Activated CD8-positive, alpha-beta memory T cell treated with anti-CD3 and anti-CD28 coated beads for 48 hours (primary cell): ENCODE measurements at regions not wholly inside any gene's neighbourhood (a gene's known extent, or its start where the extent isn't known, plus 50 kb on each side); places are given as distances from the start of the nearest gene placed in this dataset.

Experiments used
- DNase-seq, 3 experiments: peaks; one replicate each; pipeline ENCODE4 v3.0.0-alpha.2; 2020; ENCODE audit warnings: low read depth in 2 of 3, low spot score in 2 of 3

GRCh38 chr1:22218618-22219250, 75.8 kb upstream of the WNT4 start:
- DNase-seq: no peak

- DNase-seq: no peak
Observed at GRCh38 chr1:22221233-22221780, 78.4 kb upstream of the WNT4 start.

GRCh38 chr1:22222723-22223122, 79.8 kb upstream of the WNT4 start:
- DNase-seq: no peak

DNA sequence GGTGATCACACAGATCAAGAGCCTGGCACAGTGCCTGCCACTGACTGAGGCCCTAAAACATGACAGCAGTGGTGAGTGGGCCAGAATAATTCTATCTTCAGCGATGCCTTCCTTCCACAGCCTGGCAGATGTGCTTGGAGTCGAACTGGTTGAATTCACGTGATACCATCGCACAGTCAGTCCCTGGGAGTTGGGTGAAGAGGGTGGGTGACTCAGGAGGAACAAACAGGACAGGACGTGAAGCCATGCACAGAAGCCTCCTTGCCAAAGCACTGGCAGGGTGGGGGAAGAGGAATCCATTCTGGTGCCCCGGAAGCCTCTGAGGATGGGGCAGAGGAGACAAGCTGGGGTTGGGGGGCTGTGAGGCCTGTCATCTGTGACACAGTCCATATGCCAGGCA, 80.3 kb upstream of the WNT4 start:
- no peak for DNase-seq

DNA sequence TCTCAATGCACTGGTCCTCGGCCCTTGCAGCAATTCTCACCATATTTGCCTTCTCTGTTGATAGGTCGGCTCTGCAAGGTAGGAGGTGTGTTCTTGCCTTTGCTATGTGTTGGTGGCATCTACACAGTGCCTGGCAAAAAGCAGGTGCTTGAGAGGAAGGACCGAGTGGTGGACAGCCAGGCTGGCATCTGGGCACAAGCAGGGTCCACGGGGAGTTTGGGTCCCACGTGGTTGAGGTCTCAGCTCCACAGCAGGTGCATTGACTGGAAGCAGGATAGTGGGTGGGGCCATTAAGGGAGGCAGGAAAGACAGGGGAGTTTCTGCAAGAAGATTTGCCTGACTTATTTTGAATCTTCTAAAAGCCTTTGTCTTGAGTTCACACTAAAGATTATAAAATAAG, 81.2 kb upstream of the WNT4 start:
- DNase-seq: no peak

GRCh38 chr1:22224631-22225030, 81.7 kb upstream of the WNT4 start:
- no peak for DNase-seq

DNA sequence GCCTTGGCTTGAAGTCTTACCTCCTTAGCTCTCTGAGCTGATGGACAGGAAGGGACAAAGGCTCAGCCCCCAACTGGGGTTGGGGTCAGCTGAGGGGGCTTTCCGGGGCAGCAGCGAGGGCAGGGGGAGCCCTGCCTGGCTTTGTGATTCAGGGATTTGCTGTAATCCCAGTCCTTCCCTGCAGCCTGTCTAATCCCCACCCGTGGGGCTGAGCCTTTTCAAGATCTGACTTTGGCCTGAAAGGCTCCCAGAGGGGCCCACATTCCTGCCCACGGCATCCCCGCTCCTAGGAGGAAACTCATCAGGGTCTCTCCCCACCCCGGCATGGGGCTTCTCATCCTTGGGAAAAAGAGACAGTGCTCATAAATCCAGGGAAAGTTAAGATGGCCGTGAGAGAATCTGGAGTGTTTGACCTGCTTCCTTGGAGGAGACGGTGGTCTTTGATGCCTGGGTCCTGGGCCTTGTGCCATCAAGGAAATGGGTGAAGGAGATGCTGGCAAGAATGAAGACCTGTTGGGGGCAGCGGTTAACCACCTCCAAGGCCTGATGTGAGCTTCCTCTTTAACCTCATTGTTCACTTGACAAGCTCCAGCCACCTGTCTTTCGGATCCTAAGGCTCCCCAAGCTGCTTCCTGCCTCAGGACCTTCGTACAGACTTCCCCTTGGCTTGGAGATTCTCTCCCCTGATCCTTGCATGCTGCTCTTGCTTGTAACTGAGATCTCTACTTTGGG, 83.1 kb upstream of the WNT4 start:
- no peak for DNase-seq

DNA sequence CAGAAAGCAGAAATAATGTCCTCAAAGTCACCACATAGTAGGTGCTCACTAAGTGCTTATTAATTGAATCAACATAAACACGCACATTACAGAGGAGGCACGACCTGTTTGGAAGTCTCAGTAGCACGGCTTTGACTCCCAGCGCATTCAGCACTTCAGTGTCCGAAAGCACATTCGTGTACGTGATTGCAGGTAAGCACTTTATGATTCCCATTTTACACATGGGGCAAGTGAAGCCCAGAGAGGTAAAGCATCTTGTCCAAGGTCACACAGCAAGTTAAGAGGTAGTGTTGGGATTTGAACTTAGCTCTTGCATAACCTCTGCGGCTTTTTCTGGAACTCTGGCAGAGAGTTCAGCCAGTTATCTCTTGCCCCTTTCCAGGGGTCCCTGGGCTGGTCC, 85.2 kb upstream of the WNT4 start:
- no peak for DNase-seq

DNA sequence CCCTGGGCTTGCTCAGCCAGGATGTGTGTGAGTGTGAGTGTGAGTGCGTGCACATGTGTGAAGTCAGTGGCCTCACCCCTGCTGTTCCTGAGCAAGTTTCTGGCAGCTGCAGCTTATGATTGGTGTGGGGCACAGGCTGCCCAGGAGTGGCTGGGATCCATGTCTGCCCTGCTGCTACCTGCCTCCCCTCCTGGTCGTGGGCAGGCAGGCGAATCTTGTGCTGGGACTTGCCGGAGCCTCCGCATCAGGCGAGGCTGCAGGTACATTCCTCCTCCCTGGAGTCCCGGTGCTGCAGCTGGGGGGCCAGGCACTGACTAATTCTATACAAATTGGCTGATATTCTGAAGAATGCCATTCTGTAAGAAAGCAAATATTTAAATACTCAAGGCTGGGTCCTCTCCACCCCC, 85.6 kb upstream of the WNT4 start:
- DNase-seq: no peak

DNA sequence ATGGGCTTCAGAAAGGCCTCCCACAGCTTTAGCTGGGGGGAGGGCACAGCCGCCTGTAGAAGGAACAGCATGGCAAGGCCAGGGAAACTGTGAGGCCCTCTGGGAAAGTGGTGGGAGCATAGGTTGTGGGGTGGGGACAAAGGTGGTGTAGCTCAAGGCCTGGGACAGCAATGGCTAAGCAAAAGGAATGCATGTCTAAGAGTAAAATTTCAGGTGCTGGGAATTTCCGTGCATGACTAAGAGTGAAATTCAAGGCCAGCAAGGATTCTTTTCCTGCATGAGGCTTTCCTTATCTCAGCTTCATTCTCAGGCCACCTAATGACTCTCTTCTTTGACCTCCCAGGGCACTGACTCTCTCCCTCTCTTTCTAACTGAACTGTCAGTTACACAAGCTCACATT, 86.5 kb upstream of the WNT4 start:
- DNase-seq: no peak

DNA sequence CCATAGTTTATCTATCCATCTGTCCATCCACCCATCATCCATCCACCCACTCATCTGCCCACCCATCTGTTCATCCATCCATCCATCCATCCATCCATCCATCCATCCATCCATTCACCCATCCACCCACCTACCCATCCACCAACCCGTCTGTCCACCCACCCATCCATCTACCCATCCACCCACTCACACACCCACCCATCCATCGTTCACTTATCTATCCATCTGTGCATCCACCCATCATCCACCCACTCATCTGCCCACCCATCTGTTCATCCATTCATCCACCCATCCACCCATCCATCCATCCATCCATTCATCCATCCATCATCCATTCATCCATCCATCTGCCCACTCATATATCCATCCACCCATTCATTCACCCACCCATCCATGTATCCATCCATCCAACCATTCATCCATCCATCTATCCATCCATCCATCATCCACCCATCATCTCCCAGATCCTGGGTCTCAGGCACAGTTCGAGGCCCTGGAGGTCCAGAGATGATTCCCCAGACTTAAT, 88.2 kb upstream of the WNT4 start:
- no peak for DNase-seq

DNA sequence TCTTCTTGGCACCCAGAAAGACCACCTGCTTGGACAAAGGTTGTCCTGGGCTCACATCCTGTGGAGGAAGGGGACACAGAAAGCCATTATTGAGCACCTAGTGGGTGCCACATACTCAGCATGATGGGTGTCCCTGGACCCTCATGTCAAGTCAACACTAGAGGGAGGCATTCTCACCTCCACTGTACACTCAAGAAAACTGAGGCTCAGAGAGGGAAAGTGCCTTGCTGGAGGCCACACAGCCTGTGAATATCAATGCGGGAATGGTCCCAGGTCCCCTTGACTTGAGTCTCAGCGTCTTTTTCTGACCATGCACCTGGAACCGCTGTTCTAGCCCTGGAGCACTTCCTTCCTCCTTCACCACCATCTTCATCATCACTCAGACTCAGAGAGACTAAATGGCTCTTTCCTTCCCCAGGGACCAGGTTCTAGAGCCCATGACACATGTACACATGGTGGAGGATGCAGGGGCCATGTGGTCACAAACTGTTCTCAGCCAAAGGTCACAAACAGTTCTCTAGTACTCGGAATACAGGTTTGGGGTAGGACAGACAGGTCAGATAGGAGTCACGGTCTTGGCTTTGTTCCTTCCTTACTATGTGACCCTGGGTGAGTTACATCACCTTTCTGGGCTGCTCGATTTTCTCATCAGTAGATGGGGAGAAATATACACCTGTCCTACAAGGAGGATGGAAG, 89.2 kb upstream of the WNT4 start:
- no peak for DNase-seq

GRCh38 chr1:22233222-22233621, 90.3 kb upstream of the WNT4 start:
- no peak for DNase-seq

DNA sequence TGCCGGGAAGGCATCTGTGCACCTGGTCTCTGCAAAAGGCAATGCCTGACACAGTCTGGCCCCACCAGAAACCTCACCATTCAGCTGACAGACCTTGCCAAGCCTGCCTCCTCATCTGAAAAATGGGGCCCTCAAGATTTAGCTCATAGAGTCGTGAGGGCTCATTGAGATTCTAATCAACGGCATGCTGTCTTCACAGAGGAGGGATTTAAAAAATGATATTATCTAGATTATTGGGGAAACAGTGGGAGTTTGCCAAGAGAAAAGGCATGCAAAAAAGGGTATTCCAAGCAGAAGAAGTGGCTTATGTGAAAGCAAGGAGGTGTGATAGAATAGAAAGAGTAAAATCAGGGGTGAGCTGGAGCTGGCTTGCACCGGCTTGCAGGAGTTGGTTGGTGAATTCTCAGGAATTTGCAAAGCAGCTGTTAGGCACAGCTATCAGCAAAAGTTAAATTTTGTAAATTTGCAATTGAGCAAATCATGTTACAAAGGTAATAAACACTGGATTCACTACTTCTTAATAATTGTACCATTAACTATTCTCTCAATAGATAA, 91.7 kb upstream of the WNT4 start:
- DNase-seq: no peak

DNA sequence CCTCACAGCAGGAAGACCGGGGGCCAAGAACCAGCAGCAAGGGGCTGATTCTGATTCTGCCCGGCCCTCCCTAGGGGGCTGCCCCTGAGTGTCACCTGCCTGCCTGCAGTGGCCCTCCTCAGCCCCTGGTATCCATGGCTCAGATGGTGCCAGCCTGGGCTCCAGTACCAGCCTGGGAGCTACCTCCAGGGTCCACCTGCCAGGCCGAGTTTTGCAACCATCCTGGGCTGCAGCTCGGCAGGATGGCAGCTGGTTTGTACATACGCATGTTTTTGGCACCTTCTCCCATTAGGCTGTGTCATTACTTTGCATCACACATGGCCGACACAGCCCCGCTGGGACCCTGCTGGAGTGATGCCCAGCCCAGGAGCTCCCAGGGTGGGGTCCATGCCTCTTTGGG, 93.3 kb upstream of the WNT4 start:
- no peak for DNase-seq

- no peak for DNase-seq
Observed at GRCh38 chr1:22236900-22237299, 94.0 kb upstream of the WNT4 start.

DNA sequence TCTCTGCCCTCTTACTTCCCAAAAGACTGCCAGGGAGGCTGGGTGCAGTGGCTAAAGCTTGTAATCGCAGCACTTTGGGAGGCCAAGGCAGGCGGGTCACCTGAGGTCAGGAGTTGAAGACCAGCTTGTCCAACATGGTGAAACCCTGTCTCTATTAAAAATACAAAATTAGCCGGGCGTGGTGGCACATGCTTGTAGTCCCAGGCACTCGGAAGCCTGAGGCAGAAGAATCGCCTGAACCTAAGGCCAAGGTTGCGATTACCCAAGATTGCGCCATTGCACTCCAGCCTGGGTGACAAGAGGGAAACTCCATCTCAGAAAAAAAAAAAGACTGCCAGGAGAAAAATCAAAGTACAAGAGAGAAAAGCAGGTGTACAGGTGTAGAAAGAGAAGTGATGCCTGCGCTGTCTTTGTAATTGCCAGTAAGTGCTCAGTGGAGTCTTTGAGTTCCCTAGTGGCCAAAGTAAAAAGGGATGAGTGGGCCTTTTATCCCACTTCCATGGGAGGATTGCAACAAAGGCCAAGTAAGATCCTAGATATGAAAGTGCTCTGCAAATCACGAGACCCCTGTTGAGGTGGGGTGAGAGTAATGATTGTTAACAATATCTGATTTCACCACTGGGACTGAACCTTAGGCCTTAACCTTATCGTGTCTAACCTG, 94.7 kb upstream of the WNT4 start:
- no peak for DNase-seq

DNA sequence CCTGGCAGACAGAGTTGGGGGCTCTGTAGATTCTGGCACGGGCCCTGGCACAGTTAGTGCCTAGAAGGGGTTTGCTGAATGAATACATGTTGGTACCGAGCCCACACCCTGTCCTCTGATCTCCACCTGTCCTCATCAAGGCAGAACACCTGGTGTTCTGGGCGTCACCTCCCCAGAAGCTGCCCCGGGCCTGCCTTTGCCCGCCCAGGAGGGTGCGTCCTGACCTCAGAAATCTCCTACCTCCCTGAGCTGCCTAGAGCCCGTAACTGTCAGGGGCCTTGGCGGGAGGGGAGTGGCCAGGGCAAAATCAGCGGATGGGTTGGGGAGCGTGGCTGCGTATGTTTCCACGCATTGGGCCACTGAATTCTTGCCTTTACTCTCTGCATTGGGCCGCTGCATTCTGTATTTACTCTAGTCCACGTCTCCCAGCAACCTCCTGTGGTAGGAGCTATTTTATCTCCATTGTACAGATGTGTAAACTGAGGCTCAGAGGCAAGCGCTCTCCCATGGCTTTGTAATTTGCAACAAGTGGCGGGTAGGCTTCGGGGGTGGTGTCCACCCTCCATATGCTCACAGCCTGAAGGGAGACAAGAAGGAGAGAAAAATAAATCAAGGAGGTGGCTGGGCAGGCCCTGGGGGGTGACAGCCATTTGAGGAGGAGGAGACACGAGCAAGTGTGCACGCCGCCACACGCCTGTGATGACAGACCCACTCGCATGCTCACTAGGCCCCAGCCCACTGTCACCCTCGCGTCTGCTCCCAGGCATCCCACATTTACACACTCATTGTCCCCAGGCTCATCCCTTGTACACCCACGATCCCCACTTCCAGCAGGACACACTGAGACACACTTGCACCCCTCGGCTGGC, 95.7 kb upstream of the WNT4 start:
- DNase-seq: no peak

- no peak for DNase-seq
Observed at GRCh38 chr1:22239378-22239777, 96.5 kb upstream of the WNT4 start.

DNA sequence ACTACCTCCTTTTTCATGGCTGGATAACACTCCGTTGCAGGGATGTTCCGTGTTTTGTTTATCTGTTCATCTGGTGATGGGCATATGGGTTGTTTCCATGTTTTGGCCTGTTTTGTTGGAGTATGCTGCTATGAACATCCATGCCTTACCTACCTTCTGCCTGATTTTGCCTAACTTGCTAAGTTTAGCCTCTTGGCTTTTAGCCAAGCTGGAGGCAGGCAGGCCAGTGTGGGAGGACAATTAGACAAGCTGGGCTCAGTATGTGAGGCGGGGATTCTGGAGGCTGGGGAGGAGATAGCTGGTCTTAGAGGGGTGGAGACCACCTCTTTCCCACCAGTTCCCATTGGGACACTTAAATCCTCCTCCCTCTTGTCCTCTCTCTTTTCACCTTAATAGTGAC, 98.4 kb upstream of the WNT4 start:
- DNase-seq: no peak
